HepG2 (cell line): ENCODE measurements at regions not wholly inside any gene's neighbourhood (a gene's known extent, or its start where the extent isn't known, plus 50 kb on each side); places are given as distances from the start of the nearest gene placed in this dataset.

ENCODE experiments used
- ATAC-seq: fragments of 200-7000 bp; cut with Tn5 transposase; 3 replicates; pipeline ENCODE4 v1.9.1; 2020; ENCODE audit warnings: mild to moderate bottlenecking, moderate library complexity
- BruUV-seq: library from RNA; stranded (reverse); fragments of 400-500 nt; replicated peaks from 2 replicates; lab custom pipeline; 2021; lab: Mats Ljungman, UMichigan
- CTCF ChIA-PET: fragments of 300-600 bp; formaldehyde crosslinking; extraction: SDS; loops from one replicate; lab custom pipeline; 2021; ENCODE audit warnings: low total read pairs, inconsistent platforms, low intra/inter-chr PET ratio; lab: Yijun Ruan, JAX
- POLR2A ChIA-PET: fragments of 350-600 bp; sonication (Branson Sonifier 250); formaldehyde crosslinking; loops from one replicate; lab custom pipeline; 2020; ENCODE audit warnings: antibody characterized with exemption, inconsistent platforms; lab: Yijun Ruan, JAX
- DNase-seq: peaks from one replicate; pipeline ENCODE4 v3.0.0-alpha.2; 2015; ENCODE audit warnings: low spot score
- FAIRE-seq: peaks from 3 replicates; lab custom pipeline; 2011; peaks lifted over from hg19 to GRCh38; lab: Jason Lieb, UNC
- H2AFZ ChIP-seq: one replicate; pipeline ENCODE4 v1.6.1; 2011; ENCODE audit warnings: low read length, inconsistent platforms
- H3K27ac ChIP-seq: fragments of 300-600 bp; 3 replicates; pipeline ENCODE4 v1.8.0; 2011; ENCODE audit warnings: mixed run types, mild to moderate bottlenecking, mixed read lengths, low read length, inconsistent platforms; ENCODE audit not compliant: insufficient read depth; ENCODE audit errors: extremely low read length
- H3K27me3 ChIP-seq, 2 experiments: fragments of 200-600 bp in 1 of 2; 2 replicates in 1 of 2; 3 replicates in 1 of 2; pipeline versions ENCODE4 v1.6.0 to v1.8.0; 2011; ENCODE audit warnings: low read length in 2 of 2, mild to moderate bottlenecking in 2 of 2, moderate library complexity in 2 of 2, inconsistent platforms in 1 of 2; ENCODE audit not compliant: insufficient read depth in 2 of 2, control insufficient read depth in 1 of 2
- H3K36me3 ChIP-seq, 2 experiments: fragments of 200-600 bp in 1 of 2; replicated peaks in 1 of 2; 2 replicates in 1 of 2; 3 replicates in 1 of 2; pipeline versions ENCODE4 v1.5.1 to v1.8.0; 2011; ENCODE audit warnings: low read length in 2 of 2, inconsistent platforms in 1 of 2; ENCODE audit not compliant: insufficient read depth in 2 of 2, control insufficient read depth in 1 of 2
- H3K4me1 ChIP-seq: 2 replicates; pipeline ENCODE4 v1.5.1; 2012; ENCODE audit warnings: low read length, inconsistent platforms; ENCODE audit not compliant: insufficient read depth
- H3K4me2 ChIP-seq: 2 replicates; pipeline ENCODE4 v1.6.0; 2011; ENCODE audit warnings: low read depth, low read length, inconsistent platforms
- H3K4me3 ChIP-seq, 3 experiments: fragments of 200-600 bp in 1 of 3; sonication (generic), shearing (Covaris generic) in 1 of 3; replicated peaks in 1 of 3; 2 replicates each; pipeline ENCODE4 v1.5.1; 2011 to 2016; ENCODE audit warnings: low read length in 3 of 3, inconsistent platforms in 2 of 3, low read depth in 2 of 3, mild to moderate bottlenecking in 2 of 3, control low read depth in 1 of 3, mixed read lengths in 1 of 3; ENCODE audit not compliant: insufficient read depth in 1 of 3
- H3K79me2 ChIP-seq: one replicate; pipeline ENCODE4 v1.6.1; 2011; ENCODE audit warnings: low read length, inconsistent platforms; ENCODE audit not compliant: insufficient read depth
- H3K9ac ChIP-seq: 2 replicates; pipeline ENCODE4 v1.6.0; 2011; ENCODE audit warnings: mild to moderate bottlenecking, low read depth, low read length, inconsistent platforms; ENCODE audit not compliant: insufficient read depth
- H3K9me3 ChIP-seq: 2 replicates; pipeline ENCODE4 v1.5.1; 2012; ENCODE audit warnings: mild to moderate bottlenecking, low read length
- H4K20me1 ChIP-seq: 2 replicates; pipeline ENCODE4 v1.6.0; 2011; ENCODE audit warnings: inconsistent platforms, mild to moderate bottlenecking, low read length, moderate library complexity; ENCODE audit not compliant: insufficient read depth
- AHDC1 ChIP-seq: sonication (generic); formaldehyde crosslinking; IDR thresholded peaks from 2 replicates; pipeline ENCODE4 v1.5.1; 2020; ENCODE audit warnings: mild to moderate bottlenecking, missing genetic modification reagents, borderline replicate concordance
- EHMT2 ChIP-seq: fragments of 200-600 bp; sonication (generic); IDR thresholded peaks from 2 replicates; pipeline ENCODE4 v1.7.0; 2017; ENCODE audit warnings: antibody characterized with exemption, low read depth, low read length, borderline replicate concordance
- ELF1 ChIP-seq: sonication (generic); formaldehyde crosslinking; IDR thresholded peaks from 2 replicates; pipeline ENCODE4 v1.4.0; 2020; ENCODE audit warnings: missing genetic modification reagents
- FOXJ3 ChIP-seq: sonication (generic); formaldehyde crosslinking; IDR thresholded peaks from 2 replicates; pipeline ENCODE4 v1.4.0; 2020; ENCODE audit warnings: missing genetic modification reagents, mild to moderate bottlenecking, borderline replicate concordance
- FOXO1 ChIP-seq: sonication (generic); formaldehyde crosslinking; IDR thresholded peaks from 2 replicates; pipeline ENCODE4 v1.4.0; 2020; ENCODE audit warnings: missing genetic modification reagents
- MAFG ChIP-seq: sonication (generic); formaldehyde crosslinking; IDR thresholded peaks from 2 replicates; pipeline ENCODE4 v1.5.1; 2020; ENCODE audit warnings: mild to moderate bottlenecking, missing genetic modification reagents
- SMARCE1 ChIP-seq: fragments of 450-650 bp; IDR thresholded peaks from 2 replicates; pipeline ENCODE4 v1.6.1; 2017; ENCODE audit warnings: borderline replicate concordance
- SNAPC4 ChIP-seq: sonication (generic); formaldehyde crosslinking; IDR thresholded peaks from 2 replicates; pipeline ENCODE4 v1.4.0; 2020; ENCODE audit warnings: mild to moderate bottlenecking, missing genetic modification reagents
- ZFP62 ChIP-seq: sonication (generic); formaldehyde crosslinking; IDR thresholded peaks from 2 replicates; pipeline ENCODE4 v1.4.0; 2020; ENCODE audit warnings: missing genetic modification reagents
- ZNF326 ChIP-seq: sonication (generic); formaldehyde crosslinking; IDR thresholded peaks from 2 replicates; pipeline ENCODE4 v1.4.0; 2020; ENCODE audit warnings: missing genetic modification reagents, borderline replicate concordance
- ZNF605 ChIP-seq: sonication (generic); formaldehyde crosslinking; IDR thresholded peaks from 2 replicates; pipeline ENCODE4 v1.8.0; 2022; ENCODE audit warnings: mild to moderate bottlenecking, missing genetic modification reagents
- ZNF672 ChIP-seq: sonication (generic); formaldehyde crosslinking; IDR thresholded peaks from 2 replicates; pipeline ENCODE4 v1.8.1; 2022; ENCODE audit warnings: missing genetic modification reagents
- ZNF724P ChIP-seq: sonication (generic); formaldehyde crosslinking; IDR thresholded peaks from 2 replicates; pipeline ENCODE4 v1.8.0; 2022; ENCODE audit warnings: missing genetic modification reagents, borderline replicate concordance
- ZNF780A ChIP-seq: sonication (generic); formaldehyde crosslinking; IDR thresholded peaks from 2 replicates; pipeline ENCODE4 v1.8.0; 2022; ENCODE audit warnings: mild to moderate bottlenecking, missing genetic modification reagents, moderate library complexity
- ZSCAN5A ChIP-seq: sonication (generic); formaldehyde crosslinking; IDR thresholded peaks from 2 replicates; pipeline ENCODE4 v1.8.0; 2022; ENCODE audit warnings: mild to moderate bottlenecking, missing genetic modification reagents, borderline replicate concordance
- WGBS: methylation state at CpG from one replicate; pipeline ENCODE4 v1.1.6; 2017; ENCODE audit warnings: low lambda C conversion rate; 5-methylcytosine and 5-hydroxymethylcytosine counted together
- in situ Hi-C: cut with HindIII; loops from 2 replicates; pipeline ENCODE4 v1.10.0; 2017; ENCODE audit warnings: low pct_unique_long_range_greater_than_20kb; ENCODE audit not compliant: extremely low pct_ligation_motif_present
- intact Hi-C: fragments of 100-400 bp; cut with micrococcal nuclease; formaldehyde crosslinking; loops from one replicate; pipeline ENCODE4 v1.10.0; 2022; ENCODE audit not compliant: unreplicated experiment

GRCh38 chr2:8462280-8462679, 219.6 kb upstream of the ID2 start:
- DNase-seq (no peak), ATAC-seq (no peak), FAIRE-seq (no peak)
- in situ Hi-C loops = no loop called here
- Histone ChIP-seq H3K27ac (no peak overlapping the region), H3K27me3 (peaks cover 0 to 50% of the 10 kb centered on the region in 2 experiments; a peak in 2 of 5 replicates), H3K9ac (no peak overlapping the region), H3K4me1 (no peaks in the 10 kb centered on the region), H3K9me3 (no peaks in the 10 kb centered on the region), H3K4me3 (no peak overlapping the region), H4K20me1 (no peaks in the 10 kb centered on the region), H3K36me3 (no peaks in the 10 kb centered on the region), H3K4me2 (no peak overlapping the region), H2AFZ (no peak overlapping the region), H3K79me2 (no peaks in the 10 kb centered on the region)
- intact Hi-C loops = no loop called here
- BruUV-seq = no TSS peak
- ChIA-PET POLR2A (no interaction called here), CTCF (no interaction called here)
- WGBS = 11% methylated on average over 1 of the region's 1 CpG
- no peak for TF ChIP-seq ELF1
- no peak for TF ChIP-seq ZNF780A
- TF ChIP-seq AHDC1 = no peak
- no peak for TF ChIP-seq ZNF672 (CRISPR knock-in tag)
- no peak for TF ChIP-seq ZNF605 (CRISPR knock-in tag)
- TF ChIP-seq ZFP62 (CRISPR knock-in tag) = no peak
- TF ChIP-seq ZNF724P (CRISPR knock-in tag) = no peak
- no peak for TF ChIP-seq ZNF326 (CRISPR knock-in tag)
- TF ChIP-seq EHMT2 = no peak
- no peak for TF ChIP-seq FOXJ3
- no peak for TF ChIP-seq ZSCAN5A
- TF ChIP-seq MAFG (CRISPR knock-in tag) = no peak
- TF ChIP-seq FOXO1 = no peak
- no peak for TF ChIP-seq SNAPC4 (CRISPR knock-in tag)
- TF ChIP-seq SMARCE1 = no peak
